ENCODE measurements at regions not wholly inside any gene's neighbourhood (a gene's known extent, or its start where the extent isn't known, plus 50 kb on each side); places are given as distances from the start of the nearest gene placed in this dataset.

- no peak for DNase-seq (ENCODE audit: low read depth in 1 of 2, low spot score in 1 of 2)
These were observed 365.0 kb upstream of the SEMA6A start for GRCh38 chr5:116939641-116940040.

- no peak for DNase-seq (ENCODE audit: low read depth in 1 of 2, low spot score in 1 of 2)
These were observed 363.9 kb upstream of the SEMA6A start for GRCh38 chr5:116938488-116938887.

GRCh38 chr5:116935561-116936162 is 361.0 kb upstream of the SEMA6A start:
- DNase-seq (ENCODE audit: low read depth in 1 of 2, low spot score in 1 of 2), result no peak

GRCh38 chr5:116930616-116931015 is 356.0 kb upstream of the SEMA6A start:
- no peak for DNase-seq (ENCODE audit: low read depth in 1 of 2, low spot score in 1 of 2)

GRCh38 chr5:116923344-116923743 is 348.7 kb upstream of the SEMA6A start:
- no peak for DNase-seq (ENCODE audit: low read depth in 1 of 2, low spot score in 1 of 2)

- no peak for DNase-seq (ENCODE audit: low read depth in 1 of 2, low spot score in 1 of 2)
These were observed 347.9 kb upstream of the SEMA6A start for GRCh38 chr5:116922532-116922931.

GRCh38 chr5:116914869-116915504 is 340.4 kb upstream of the SEMA6A start:
- no peak for DNase-seq (ENCODE audit: low read depth in 1 of 2, low spot score in 1 of 2)

GRCh38 chr5:116912221-116912620 is 337.6 kb upstream of the SEMA6A start:
- DNase-seq (ENCODE audit: low read depth in 1 of 2, low spot score in 1 of 2), result no peak

GRCh38 chr5:116911074-116911473 is 336.5 kb upstream of the SEMA6A start:
- no peak for DNase-seq (ENCODE audit: low read depth in 1 of 2, low spot score in 1 of 2)

- no peak for DNase-seq (ENCODE audit: low read depth in 1 of 2, low spot score in 1 of 2)
These were observed 333.9 kb upstream of the SEMA6A start for GRCh38 chr5:116908537-116908936.

- DNase-seq (ENCODE audit: low read depth in 1 of 2, low spot score in 1 of 2), result no peak
These were observed 331.3 kb upstream of the SEMA6A start for GRCh38 chr5:116905885-116906284.

GRCh38 chr5:116900793-116901192 is 326.2 kb upstream of the SEMA6A start:
- no peak for DNase-seq (ENCODE audit: low read depth in 1 of 2, low spot score in 1 of 2)

- DNase-seq (ENCODE audit: low read depth in 1 of 2, low spot score in 1 of 2), result no peak
These were observed 324.3 kb upstream of the SEMA6A start for GRCh38 chr5:116898917-116899316.

GRCh38 chr5:116897291-116897690 is 322.7 kb upstream of the SEMA6A start:
- DNase-seq (ENCODE audit: low read depth in 1 of 2, low spot score in 1 of 2), result no peak

GRCh38 chr5:116896001-116896400 is 321.4 kb upstream of the SEMA6A start:
- DNase-seq (ENCODE audit: low read depth in 1 of 2, low spot score in 1 of 2), result no peak

- DNase-seq (ENCODE audit: low read depth in 1 of 2, low spot score in 1 of 2), result no peak
These were observed 318.4 kb upstream of the SEMA6A start for GRCh38 chr5:116892993-116893392.

- no peak for DNase-seq (ENCODE audit: low read depth in 1 of 2, low spot score in 1 of 2)
These were observed 312.5 kb upstream of the SEMA6A start for GRCh38 chr5:116887104-116887503.

- DNase-seq (ENCODE audit: low read depth in 1 of 2, low spot score in 1 of 2), result no peak
These were observed 311.2 kb upstream of the SEMA6A start for GRCh38 chr5:116885825-116886224.

GRCh38 chr5:116883875-116884274 is 309.3 kb upstream of the SEMA6A start:
- DNase-seq (ENCODE audit: low read depth in 1 of 2, low spot score in 1 of 2), result no peak

GRCh38 chr5:116881921-116882531 is 307.4 kb upstream of the SEMA6A start:
- DNase-seq (ENCODE audit: low read depth in 1 of 2, low spot score in 1 of 2), result no peak

- no peak for DNase-seq (ENCODE audit: low read depth in 1 of 2, low spot score in 1 of 2)
These were observed 306.0 kb upstream of the SEMA6A start for GRCh38 chr5:116880601-116881000.

- no peak for DNase-seq (ENCODE audit: low read depth in 1 of 2, low spot score in 1 of 2)
These were observed 305.5 kb upstream of the SEMA6A start for GRCh38 chr5:116880150-116880549.
